ENCODE measurements at regions not wholly inside any gene's neighbourhood (a gene's known extent, or its start where the extent isn't known, plus 50 kb on each side); places are given as distances from the start of the nearest gene placed in this dataset.

GRCh38 chr14:95025218-95025617, 132.1 kb downstream of the DICER1 start:
- no peak for DNase-seq
- Mint-ChIP-seq H3K27me3 (ENCODE audit: low read depth, poor library complexity) (peaks cover 4% of the 10 kb centered on the region), H3K36me3 (ENCODE audit: low read depth) (no peaks in the 10 kb centered on the region), H3K27ac (no peak overlapping the region), H3K9me3 (peaks cover 19% of the 10 kb centered on the region), H3K4me3 (no peak overlapping the region), H3K4me1 (peaks cover 5% of the 10 kb centered on the region)
- no peak for TF ChIP-seq CTCF (IDR thresholded peaks at IDR 0.05)

- no peaks in the 10 kb centered on the region for H3K36me3 Mint-ChIP-seq (ENCODE audit: low read depth)
- peaks cover 5% of the 10 kb centered on the region for H3K4me1 Mint-ChIP-seq
- TF ChIP-seq CTCF (IDR thresholded peaks at IDR 0.05), result no peak
- no peak overlapping the region for H3K4me3 Mint-ChIP-seq
- DNase-seq, result no peak
- no peak overlapping the region for H3K27ac Mint-ChIP-seq
- peaks cover 11% of the 10 kb centered on the region for H3K9me3 Mint-ChIP-seq
- H3K27me3 Mint-ChIP-seq (ENCODE audit: low read depth, poor library complexity), result peaks cover 4% of the 10 kb centered on the region
Measured at GRCh38 chr14:95024380-95024779, 132.9 kb downstream of the DICER1 start.

- Mint-ChIP-seq H3K36me3 (ENCODE audit: low read depth) (no peaks in the 10 kb centered on the region), H3K4me3 (no peak overlapping the region), H3K9me3 (peaks cover 6% of the 10 kb centered on the region), H3K27ac (no peak overlapping the region), H3K4me1 (peaks cover 5% of the 10 kb centered on the region), H3K27me3 (ENCODE audit: low read depth, poor library complexity) (peaks cover under 1% of the 10 kb centered on the region)
- no peak for TF ChIP-seq CTCF (IDR thresholded peaks at IDR 0.05)
- DNase-seq, result no peak
Measured at GRCh38 chr14:95023886-95024285, 133.4 kb downstream of the DICER1 start.

GRCh38 chr14:95023115-95023514, 134.2 kb downstream of the DICER1 start:
- H3K9me3 Mint-ChIP-seq, result peaks cover 4% of the 10 kb centered on the region
- DNase-seq, result no peak
- no peak for TF ChIP-seq CTCF (IDR thresholded peaks at IDR 0.05)
- no peak overlapping the region for H3K4me3 Mint-ChIP-seq
- peaks cover 5% of the 10 kb centered on the region for H3K4me1 Mint-ChIP-seq
- H3K36me3 Mint-ChIP-seq (ENCODE audit: low read depth), result no peaks in the 10 kb centered on the region
- no peaks in the 10 kb centered on the region for H3K27me3 Mint-ChIP-seq (ENCODE audit: low read depth, poor library complexity)
- H3K27ac Mint-ChIP-seq, result no peak overlapping the region

- Mint-ChIP-seq H3K27ac (no peak overlapping the region), H3K4me1 (no peaks in the 10 kb centered on the region), H3K9me3 (peaks cover 4% of the 10 kb centered on the region), H3K4me3 (no peak overlapping the region), H3K36me3 (ENCODE audit: low read depth) (no peaks in the 10 kb centered on the region), H3K27me3 (ENCODE audit: low read depth, poor library complexity) (no peaks in the 10 kb centered on the region)
- no peak for TF ChIP-seq CTCF (IDR thresholded peaks at IDR 0.05)
- DNase-seq, result no peak
Measured at GRCh38 chr14:95021588-95021987, 135.7 kb downstream of the DICER1 start.

- no peak for TF ChIP-seq CTCF (IDR thresholded peaks at IDR 0.05)
- H3K4me1 Mint-ChIP-seq, result no peaks in the 10 kb centered on the region
- H3K36me3 Mint-ChIP-seq (ENCODE audit: low read depth), result no peaks in the 10 kb centered on the region
- H3K27me3 Mint-ChIP-seq (ENCODE audit: low read depth, poor library complexity), result peaks cover 3% of the 10 kb centered on the region
- H3K9me3 Mint-ChIP-seq, result peaks cover 14% of the 10 kb centered on the region
- no peak overlapping the region for H3K27ac Mint-ChIP-seq
- DNase-seq, result no peak
- H3K4me3 Mint-ChIP-seq, result no peak overlapping the region
Measured at GRCh38 chr14:95018821-95019220, 138.5 kb downstream of the DICER1 start.

All from nephron progenitor cell (in vitro differentiated cells).